Skeletal muscle tissue (tissue), 3 donors: ENCODE measurements at regions not wholly inside any gene's neighbourhood (a gene's known extent, or its start where the extent isn't known, plus 50 kb on each side); places are given as distances from the start of the nearest gene placed in this dataset.

Experiments
- H3K27ac ChIP-seq: one replicate; pipeline ENCODE4 v1.7.0; 2013; ENCODE audit warnings: mild to moderate bottlenecking, low read depth, low read length, inconsistent platforms
- H3K27me3 ChIP-seq, 3 donors: one replicate each; pipeline ENCODE4 v1.7.0; 2013; ENCODE audit warnings: low read length in 3 of 3; ENCODE audit not compliant: control insufficient read depth in 3 of 3, insufficient read depth in 3 of 3
- H3K36me3 ChIP-seq, 3 donors: one replicate each; pipeline ENCODE4 v1.7.0; 2013; ENCODE audit warnings: low read length in 3 of 3; ENCODE audit not compliant: control insufficient read depth in 3 of 3, insufficient read depth in 3 of 3
- H3K4me1 ChIP-seq, 3 donors: one replicate each; pipeline ENCODE4 v1.7.0; 2013; ENCODE audit warnings: low read length in 3 of 3, mild to moderate bottlenecking in 3 of 3; ENCODE audit not compliant: control insufficient read depth in 3 of 3, insufficient read depth in 3 of 3
- H3K4me3 ChIP-seq, 3 donors: one replicate each; pipeline ENCODE4 v1.7.0; 2013; ENCODE audit warnings: low read length in 3 of 3
- H3K9ac ChIP-seq, 3 donors: one replicate each; pipeline ENCODE4 v1.7.0; 2013; ENCODE audit warnings: low read length in 3 of 3, mild to moderate bottlenecking in 3 of 3, moderate library complexity in 2 of 3, low read depth in 1 of 3
- H3K9me3 ChIP-seq, 3 donors: one replicate each; pipeline ENCODE4 v1.7.0; 2013; ENCODE audit warnings: low read length in 3 of 3; ENCODE audit not compliant: control insufficient read depth in 3 of 3
- donor health status: Osteomylitis.

DNA sequence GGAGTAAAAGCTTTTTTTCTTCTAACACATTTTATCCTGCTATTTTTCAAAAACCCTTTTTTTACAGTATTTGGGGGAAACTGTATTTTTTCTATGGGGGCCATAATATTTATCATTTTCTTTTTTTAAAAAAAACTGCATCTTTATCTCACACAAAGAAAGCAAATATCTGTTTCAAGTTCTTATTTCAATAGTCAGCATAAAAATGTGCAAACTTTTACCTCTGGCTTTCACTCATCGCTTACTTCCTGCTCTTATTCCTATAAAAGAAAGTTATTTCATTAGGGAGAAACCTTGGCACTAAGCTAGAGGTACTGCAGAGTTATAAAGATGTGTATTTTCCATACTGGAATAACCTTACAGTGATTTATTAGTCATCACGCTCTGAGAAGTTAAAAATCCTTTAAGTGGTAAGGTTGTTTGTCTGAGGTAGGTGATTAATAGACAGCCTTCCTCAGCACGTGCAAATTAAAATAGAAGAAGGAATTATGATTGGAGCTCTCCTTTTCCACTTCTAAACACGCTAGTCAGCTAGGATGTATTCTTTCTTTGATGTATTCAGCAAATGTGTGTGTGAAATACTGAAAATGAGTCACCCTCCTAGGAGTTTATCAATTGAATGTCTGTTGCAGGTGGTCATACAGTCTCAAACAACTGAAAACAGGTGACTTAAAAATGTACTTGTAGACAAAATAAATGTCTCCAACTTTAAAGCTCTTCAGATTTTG is 461.0 kb downstream of the GXYLT1 start:
- no peaks in the 10 kb centered on the region for H3K4me1 ChIP-seq
- H3K4me3 ChIP-seq: no peak overlapping the region
- no peaks in the 10 kb centered on the region for H3K36me3 ChIP-seq
- no peaks in the 10 kb centered on the region for H3K27me3 ChIP-seq
- H3K9me3 ChIP-seq: no peaks in the 10 kb centered on the region
- H3K27ac ChIP-seq: no peak overlapping the region
- H3K9ac ChIP-seq: no peak overlapping the region

DNA sequence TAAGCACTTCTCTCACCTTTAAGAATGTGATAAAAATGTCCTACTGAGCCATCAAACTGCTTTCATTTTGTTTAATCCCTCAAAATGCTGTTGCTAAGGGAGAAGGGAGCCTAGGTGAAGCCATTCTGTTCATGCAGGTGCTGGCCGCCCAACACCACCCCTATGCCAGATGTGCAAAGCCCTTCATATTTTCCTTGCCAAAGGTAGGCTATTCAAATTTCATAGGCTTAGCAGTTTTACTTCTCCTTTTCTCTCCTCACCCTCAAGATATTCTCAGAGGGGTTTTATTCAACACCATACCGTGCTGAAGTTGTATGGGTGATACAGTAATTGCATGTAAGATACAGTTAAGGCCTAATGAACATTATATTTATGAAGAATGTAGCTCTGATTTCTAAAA is 461.7 kb downstream of the GXYLT1 start:
- H3K27me3 ChIP-seq: no peaks in the 10 kb centered on the region
- H3K9me3 ChIP-seq: no peaks in the 10 kb centered on the region
- H3K9ac ChIP-seq: no peak overlapping the region
- H3K4me1 ChIP-seq: no peaks in the 10 kb centered on the region
- no peak overlapping the region for H3K27ac ChIP-seq
- H3K4me3 ChIP-seq: no peak overlapping the region
- H3K36me3 ChIP-seq: no peaks in the 10 kb centered on the region

GRCh38 chr12:41681898-41682297 is 462.8 kb downstream of the GXYLT1 start:
- no peaks in the 10 kb centered on the region for H3K4me1 ChIP-seq

DNA sequence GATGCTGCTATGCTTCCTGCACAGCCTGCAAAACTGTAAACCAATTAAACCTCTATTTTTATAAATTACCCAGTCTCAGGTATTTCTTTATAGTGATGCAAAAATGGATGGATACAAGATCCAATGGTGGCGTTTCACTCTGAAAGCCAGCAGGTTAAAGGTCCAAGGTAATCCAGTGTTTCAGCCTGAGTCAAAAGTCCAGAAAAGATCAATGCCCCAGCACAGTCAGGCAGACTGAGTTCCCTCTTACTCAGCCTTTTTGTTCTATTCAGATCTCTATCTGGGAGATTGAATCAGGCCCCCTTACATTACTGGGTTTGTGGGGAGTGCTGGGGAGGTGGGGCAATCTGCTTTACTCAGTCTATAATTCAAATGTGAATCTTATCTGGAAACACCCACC is 464.5 kb downstream of the GXYLT1 start:
- no peaks in the 10 kb centered on the region for H3K36me3 ChIP-seq
- no peak overlapping the region for H3K4me3 ChIP-seq
- H3K9me3 ChIP-seq: no peaks in the 10 kb centered on the region
- H3K27ac ChIP-seq: no peak overlapping the region
- no peak overlapping the region for H3K9ac ChIP-seq
- H3K27me3 ChIP-seq: no peaks in the 10 kb centered on the region
- H3K4me1 ChIP-seq: no peaks in the 10 kb centered on the region

More at GRCh38 chr12:41681898-41682297, 462.8 kb downstream of the GXYLT1 start:
- Histone ChIP-seq H3K27ac (no peak overlapping the region), H3K36me3 (no peaks in the 10 kb centered on the region), H3K27me3 (no peaks in the 10 kb centered on the region), H3K9me3 (no peaks in the 10 kb centered on the region), H3K4me3 (no peak overlapping the region), H3K9ac (no peak overlapping the region)

- no peaks in the 10 kb centered on the region for H3K4me1 ChIP-seq
- H3K4me3 ChIP-seq: no peak overlapping the region
- no peaks in the 10 kb centered on the region for H3K9me3 ChIP-seq
- H3K27me3 ChIP-seq: no peaks in the 10 kb centered on the region
- no peak overlapping the region for H3K9ac ChIP-seq
- no peaks in the 10 kb centered on the region for H3K36me3 ChIP-seq
- H3K27ac ChIP-seq: no peak overlapping the region
Observed at GRCh38 chr12:41663598-41664265, 475.6 kb downstream of the PDZRN4 start.

DNA sequence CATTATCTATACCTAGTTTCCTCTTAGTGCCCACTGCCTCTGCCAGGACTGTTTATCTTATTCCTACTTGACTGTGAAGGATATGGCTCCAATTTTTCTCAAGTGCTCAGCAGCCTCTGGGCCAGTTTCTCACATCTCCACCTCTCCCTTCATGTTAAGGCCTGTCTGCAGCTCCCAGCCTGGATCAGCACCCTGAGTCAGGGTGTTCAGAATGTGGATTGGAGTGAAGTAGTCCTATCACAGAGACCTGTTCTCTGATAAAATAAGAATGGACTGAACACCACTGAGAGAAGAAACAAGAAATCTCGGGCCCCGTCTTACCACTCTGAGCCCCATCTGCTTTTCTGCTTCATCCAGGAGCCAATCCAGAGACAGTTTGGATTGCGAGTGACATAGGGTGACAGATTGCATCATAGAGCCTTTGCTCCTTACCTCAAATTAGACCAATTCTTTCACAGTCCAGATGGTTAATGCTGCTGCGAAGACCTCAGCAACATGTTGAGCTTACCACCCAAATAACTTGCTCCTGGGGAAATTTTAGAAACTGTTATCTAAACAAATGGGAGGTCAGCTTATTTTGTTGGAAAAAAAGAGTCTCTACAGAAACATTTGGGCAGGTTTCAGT is 473.1 kb downstream of the PDZRN4 start:
- Histone ChIP-seq H3K4me3 (no peak overlapping the region), H3K9me3 (no peaks in the 10 kb centered on the region), H3K9ac (no peak overlapping the region), H3K36me3 (no peaks in the 10 kb centered on the region), H3K4me1 (no peaks in the 10 kb centered on the region), H3K27me3 (no peaks in the 10 kb centered on the region), H3K27ac (no peak overlapping the region)

DNA sequence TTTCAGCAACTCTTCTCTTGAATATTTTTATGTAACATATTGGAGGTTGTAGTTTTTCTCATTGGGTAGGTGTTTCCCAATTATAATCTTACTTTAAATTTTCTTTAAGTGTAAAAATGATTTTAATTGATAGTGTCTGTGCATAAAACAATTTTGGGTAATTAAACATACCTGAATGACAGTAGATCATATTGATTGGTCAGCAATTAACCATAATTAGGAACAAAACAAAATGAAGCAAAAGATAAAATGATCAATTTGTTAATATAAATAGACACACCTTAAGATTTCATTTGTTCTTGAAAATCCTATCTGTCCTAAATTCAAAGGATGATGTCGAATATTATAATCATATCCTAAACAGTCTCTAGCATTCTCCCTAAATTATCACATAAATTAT is 468.3 kb downstream of the PDZRN4 start:
- Histone ChIP-seq H3K4me3 (no peak overlapping the region), H3K27me3 (no peaks in the 10 kb centered on the region), H3K36me3 (no peaks in the 10 kb centered on the region), H3K4me1 (no peaks in the 10 kb centered on the region), H3K9ac (no peak overlapping the region), H3K9me3 (no peaks in the 10 kb centered on the region), H3K27ac (no peak overlapping the region)

GRCh38 chr12:41653386-41654326 is 465.5 kb downstream of the PDZRN4 start:
- no peaks in the 10 kb centered on the region for H3K9me3 ChIP-seq
- no peak overlapping the region for H3K27ac ChIP-seq
- no peaks in the 10 kb centered on the region for H3K36me3 ChIP-seq
- H3K4me1 ChIP-seq: no peaks in the 10 kb centered on the region
- no peak overlapping the region for H3K4me3 ChIP-seq
- H3K9ac ChIP-seq: no peak overlapping the region
- no peaks in the 10 kb centered on the region for H3K27me3 ChIP-seq

GRCh38 chr12:41652981-41653380 is 464.9 kb downstream of the PDZRN4 start:
- Histone ChIP-seq H3K4me3 (no peak overlapping the region), H3K27me3 (no peaks in the 10 kb centered on the region), H3K4me1 (no peaks in the 10 kb centered on the region), H3K27ac (no peak overlapping the region), H3K9me3 (no peaks in the 10 kb centered on the region), H3K36me3 (no peaks in the 10 kb centered on the region), H3K9ac (no peak overlapping the region)
